HFFc6 (cell line): ENCODE measurements at regions not wholly inside any gene's neighbourhood (a gene's known extent, or its start where the extent isn't known, plus 50 kb on each side); places are given as distances from the start of the nearest gene placed in this dataset.
A peak's percentile ranks its signal among the peaks of the same experiment; 100 is the strongest.

ENCODE experiments used
- DNase-seq: peaks from one replicate; pipeline ENCODE4 v3.0.0-alpha.2; 2018
- H3K27ac Mint-ChIP-seq: 2 replicates; pipeline ENCODE4 v1.8.0; 2020; ENCODE audit warnings: mild to moderate bottlenecking, mixed read lengths
- H3K27me3 Mint-ChIP-seq: 2 replicates; pipeline ENCODE4 v1.8.0; 2021; ENCODE audit warnings: mild to moderate bottlenecking, moderate library complexity, mixed read lengths; ENCODE audit not compliant: insufficient read depth
- H3K36me3 Mint-ChIP-seq: 2 replicates; pipeline ENCODE4 v1.8.0; 2021; ENCODE audit warnings: low read depth, mixed read lengths
- H3K4me1 Mint-ChIP-seq: 2 replicates; pipeline ENCODE4 v1.8.0; 2020; ENCODE audit warnings: low read depth, mixed read lengths
- H3K4me3 Mint-ChIP-seq: 2 replicates; pipeline ENCODE4 v1.8.0; 2020; ENCODE audit warnings: mild to moderate bottlenecking, moderate library complexity, mixed read lengths
- H3K9me3 Mint-ChIP-seq: 2 replicates; pipeline ENCODE4 v1.8.0; 2020; ENCODE audit warnings: mild to moderate bottlenecking, mixed read lengths
- TF ChIP-seq, protein P1 (sequence below): fragments of 200-600 bp; sonication (generic); IDR thresholded peaks from 2 replicates; pipeline ENCODE4 v1.5.0; 2021; ENCODE audit warnings: antibody characterized with exemption, mild to moderate bottlenecking

DNA sequence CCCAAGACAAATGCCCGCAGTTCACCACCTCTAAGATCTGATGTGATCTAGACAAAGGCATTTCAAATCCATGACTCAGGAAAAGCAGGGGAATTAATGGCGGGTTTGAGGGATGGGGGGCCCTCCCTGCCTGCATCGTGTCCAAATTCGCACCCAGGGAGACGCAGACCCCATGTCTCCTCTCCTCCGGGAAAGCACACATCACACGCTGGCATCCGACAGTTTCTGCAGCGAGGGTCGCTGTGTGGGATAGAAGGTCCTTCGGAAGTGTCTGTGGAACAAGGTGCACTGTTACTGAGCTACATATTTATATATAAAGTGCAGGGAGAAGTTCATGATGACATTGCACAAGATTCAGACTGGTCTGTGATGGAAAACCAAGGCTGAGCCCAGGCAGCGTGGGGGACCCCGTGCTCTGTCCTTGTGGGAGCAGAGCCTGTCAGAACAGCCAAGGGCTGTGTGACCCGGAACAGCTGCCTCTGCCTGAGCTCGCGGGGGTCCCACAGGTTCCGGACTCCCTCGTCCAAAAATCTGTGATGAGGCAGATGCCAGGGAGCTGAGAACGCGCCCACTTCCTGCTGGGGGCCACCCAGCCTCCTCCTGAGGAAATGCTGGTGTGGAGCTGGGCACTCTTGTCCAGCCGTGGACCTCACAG lies 82.3 kb upstream of the CTDP1 start:
- H3K36me3 Mint-ChIP-seq: 0 out of 2 replicates have a peak, but pooled peaks cover 4% of the 10 kb centered on the region
- no peak for DNase-seq
- H3K9me3 Mint-ChIP-seq: peaks cover 13% of the 10 kb centered on the region
- peaks cover 40% of the 10 kb centered on the region for H3K27me3 Mint-ChIP-seq
- TF ChIP-seq, protein P1, sequence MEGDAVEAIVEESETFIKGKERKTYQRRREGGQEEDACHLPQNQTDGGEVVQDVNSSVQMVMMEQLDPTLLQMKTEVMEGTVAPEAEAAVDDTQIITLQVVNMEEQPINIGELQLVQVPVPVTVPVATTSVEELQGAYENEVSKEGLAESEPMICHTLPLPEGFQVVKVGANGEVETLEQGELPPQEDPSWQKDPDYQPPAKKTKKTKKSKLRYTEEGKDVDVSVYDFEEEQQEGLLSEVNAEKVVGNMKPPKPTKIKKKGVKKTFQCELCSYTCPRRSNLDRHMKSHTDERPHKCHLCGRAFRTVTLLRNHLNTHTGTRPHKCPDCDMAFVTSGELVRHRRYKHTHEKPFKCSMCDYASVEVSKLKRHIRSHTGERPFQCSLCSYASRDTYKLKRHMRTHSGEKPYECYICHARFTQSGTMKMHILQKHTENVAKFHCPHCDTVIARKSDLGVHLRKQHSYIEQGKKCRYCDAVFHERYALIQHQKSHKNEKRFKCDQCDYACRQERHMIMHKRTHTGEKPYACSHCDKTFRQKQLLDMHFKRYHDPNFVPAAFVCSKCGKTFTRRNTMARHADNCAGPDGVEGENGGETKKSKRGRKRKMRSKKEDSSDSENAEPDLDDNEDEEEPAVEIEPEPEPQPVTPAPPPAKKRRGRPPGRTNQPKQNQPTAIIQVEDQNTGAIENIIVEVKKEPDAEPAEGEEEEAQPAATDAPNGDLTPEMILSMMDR: no peak
- H3K4me3 Mint-ChIP-seq: no peak overlapping the region
- no peaks in the 10 kb centered on the region for H3K4me1 Mint-ChIP-seq
- no peak overlapping the region for H3K27ac Mint-ChIP-seq

DNA sequence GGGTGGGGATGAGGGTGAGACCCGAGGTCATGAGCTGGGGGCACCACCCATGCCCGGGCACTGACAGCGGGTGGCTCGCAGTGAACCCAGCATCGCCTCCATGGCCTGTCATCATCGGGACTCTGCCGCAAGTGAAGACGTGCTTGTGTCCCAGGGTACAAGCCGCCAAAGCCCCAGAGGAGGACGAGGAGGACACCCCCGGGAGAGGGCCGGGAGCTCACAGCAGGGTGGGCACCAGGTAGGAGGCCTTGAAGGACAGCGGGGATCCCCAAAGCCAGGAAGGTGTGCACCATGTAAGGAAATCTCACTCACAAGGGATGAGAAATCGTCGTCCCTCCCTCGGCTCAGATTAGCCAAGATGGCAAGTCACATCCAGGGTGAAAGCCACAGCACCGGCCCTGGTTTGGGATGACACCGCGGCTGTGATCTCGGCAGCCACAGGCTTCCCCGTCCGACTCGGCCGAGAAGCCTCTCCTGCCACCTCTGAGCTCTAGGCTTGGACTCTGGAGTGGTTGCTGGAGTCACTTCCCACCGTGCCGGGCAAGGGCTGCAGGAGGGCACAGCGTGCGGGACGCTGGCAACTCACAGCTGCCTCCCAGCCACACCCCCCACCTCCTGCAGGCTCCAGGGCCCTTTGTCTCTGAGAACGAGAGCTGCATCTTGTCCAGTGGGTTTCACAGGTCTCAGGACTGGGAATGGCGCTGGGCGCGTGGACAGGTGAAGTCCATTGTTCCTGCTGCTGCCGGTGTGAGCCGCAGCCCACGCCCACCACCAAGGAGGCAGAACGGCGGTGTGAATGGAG lies 81.6 kb upstream of the CTDP1 start:
- no peaks in the 10 kb centered on the region for H3K4me1 Mint-ChIP-seq
- no peak overlapping the region for H3K4me3 Mint-ChIP-seq
- H3K27ac Mint-ChIP-seq: no peak overlapping the region
- no peaks in the 10 kb centered on the region for H3K36me3 Mint-ChIP-seq
- TF ChIP-seq, protein P1: no peak
- no peak for DNase-seq
- H3K9me3 Mint-ChIP-seq: peaks cover 11% of the 10 kb centered on the region
- peaks cover 34% of the 10 kb centered on the region for H3K27me3 Mint-ChIP-seq

DNA sequence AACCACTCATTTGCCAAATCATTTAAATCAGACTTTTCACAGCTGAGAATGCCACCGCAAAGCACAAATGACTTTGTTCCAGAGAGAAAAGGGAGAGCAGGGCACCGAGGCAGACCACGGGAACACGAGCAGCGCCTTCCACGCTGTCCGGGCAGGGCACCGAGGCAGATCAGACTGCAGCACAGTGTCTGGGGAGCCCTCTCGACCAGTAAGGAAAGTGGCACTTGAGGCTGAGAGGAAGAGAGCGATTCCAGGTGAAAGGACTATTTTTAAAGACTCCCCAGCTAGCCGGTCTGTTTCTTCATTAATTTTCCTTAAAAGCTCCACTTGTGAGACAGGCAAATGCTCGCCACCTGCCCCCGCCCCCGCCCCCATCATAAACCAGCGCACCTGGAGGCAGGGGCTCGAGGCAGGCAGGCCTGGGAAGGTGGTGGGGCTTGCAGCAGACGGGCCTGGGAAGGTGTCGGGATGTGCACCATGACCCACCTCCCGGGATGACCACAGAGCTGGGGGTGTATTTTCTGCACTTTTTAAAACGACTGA lies 80.9 kb upstream of the CTDP1 start:
- Mint-ChIP-seq H3K36me3 (no peaks in the 10 kb centered on the region), H3K4me1 (no peaks in the 10 kb centered on the region), H3K4me3 (no peak overlapping the region), H3K27me3 (peaks cover 28% of the 10 kb centered on the region), H3K9me3 (0 out of 2 replicates have a peak, but pooled peaks cover 5% of the 10 kb centered on the region), H3K27ac (no peak overlapping the region)
- TF ChIP-seq, protein P1: no peak
- no peak for DNase-seq

DNA sequence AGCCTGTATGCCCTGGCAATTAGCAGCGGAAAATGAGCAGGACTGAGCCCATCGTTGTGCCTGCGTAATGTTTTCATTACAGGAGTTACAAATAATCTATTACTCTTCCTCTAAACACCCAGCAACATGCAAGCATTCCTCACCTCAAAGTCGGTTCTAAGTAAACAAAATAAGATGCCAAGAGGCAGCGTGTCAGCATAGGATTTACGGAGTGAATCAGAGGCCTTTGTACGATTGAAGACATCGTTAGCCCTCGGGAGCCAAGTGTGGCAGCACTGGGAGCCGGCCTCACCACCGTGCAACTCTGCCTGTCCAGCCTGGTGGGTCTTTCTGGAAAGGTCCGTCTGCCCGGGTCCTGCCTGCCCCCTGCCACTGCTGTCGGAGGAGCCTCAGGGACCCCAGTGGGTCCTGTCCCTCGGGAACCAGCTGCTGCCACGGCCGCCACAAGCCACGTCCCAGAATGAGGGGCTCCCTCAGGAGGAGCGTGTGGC lies 80.1 kb upstream of the CTDP1 start:
- DNase-seq: peak; percentile 23
- Mint-ChIP-seq H3K27me3 (peaks cover 23% of the 10 kb centered on the region), H3K9me3 (0 out of 2 replicates have a peak, but pooled peaks cover 7% of the 10 kb centered on the region), H3K36me3 (no peaks in the 10 kb centered on the region), H3K4me3 (no peak overlapping the region), H3K27ac (no peak overlapping the region), H3K4me1 (no peaks in the 10 kb centered on the region)
- TF ChIP-seq, protein P1: no peak

DNA sequence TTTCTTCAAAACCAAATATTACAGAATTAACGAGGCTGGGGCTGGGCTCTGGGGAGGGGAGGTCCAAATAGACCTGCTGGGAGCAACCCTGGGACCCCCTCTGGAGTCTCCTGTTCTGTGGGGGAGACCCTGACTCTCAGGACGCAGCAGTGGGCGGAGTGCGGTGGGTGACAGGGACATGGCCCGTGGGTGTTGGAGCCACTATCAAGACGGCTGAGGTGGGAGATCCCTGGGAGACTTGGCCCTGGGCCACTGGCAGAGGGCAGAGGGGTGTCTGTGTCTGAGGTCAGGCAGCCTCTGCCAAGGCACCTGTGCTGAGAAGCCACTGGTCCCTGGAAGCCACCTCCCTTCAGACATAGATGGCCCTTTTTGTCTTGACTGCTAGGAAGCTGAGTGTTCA lies 79.5 kb upstream of the CTDP1 start:
- H3K36me3 Mint-ChIP-seq: no peaks in the 10 kb centered on the region
- H3K27ac Mint-ChIP-seq: no peak overlapping the region
- DNase-seq: no peak
- H3K4me1 Mint-ChIP-seq: no peaks in the 10 kb centered on the region
- H3K27me3 Mint-ChIP-seq: peaks cover 20% of the 10 kb centered on the region
- H3K9me3 Mint-ChIP-seq: peaks cover 13% of the 10 kb centered on the region; the same call in 1 of the 2 replicates
- TF ChIP-seq, protein P1: no peak
- no peak overlapping the region for H3K4me3 Mint-ChIP-seq
